Right lobe of liver (tissue), 6 donors: ENCODE measurements at regions not wholly inside any gene's neighbourhood (a gene's known extent, or its start where the extent isn't known, plus 50 kb on each side); places are given as distances from the start of the nearest gene placed in this dataset.
"Not testable (repeated sequence)": the region's sequence is repeated elsewhere in the genome, so short reads cannot be mapped to it uniquely, and the experiment has no call there.

Experiments
- ATAC-seq, 4 donors: fragments of 200-7000 bp; cut with Tn5 transposase; one replicate each; pipeline ENCODE4 v1.9.1; 2020; ENCODE audit warnings: mild to moderate bottlenecking in 4 of 4, moderate library complexity in 4 of 4
- DNase-seq, 3 donors: peaks; one replicate each; pipeline ENCODE4 v3.0.0-alpha.2; 2020
- H3K27ac ChIP-seq, 3 donors: fragments of 200-600 bp; one replicate each; pipeline ENCODE4 v1.8.0; 2022
- H3K27me3 ChIP-seq, 2 donors: fragments of 200-600 bp; one replicate each; pipeline ENCODE4 v1.8.0; 2022
- H3K36me3 ChIP-seq, 4 donors: fragments of 200-600 bp; sonication (generic) in 1 of 4; one replicate each; pipeline versions ENCODE4 v1.5.1 to v1.8.0; 2017 to 2022; ENCODE audit warnings: control low read depth in 1 of 4
- H3K4me1 ChIP-seq, 4 donors: fragments of 200-600 bp; sonication (generic) in 1 of 4; one replicate each; pipeline versions ENCODE4 v1.5.1 to v1.8.0; 2017 to 2022; ENCODE audit warnings: control low read depth in 1 of 4
- H3K4me3 ChIP-seq, 3 donors: fragments of 200-600 bp; one replicate each; pipeline ENCODE4 v1.8.0; 2022
- H3K9me3 ChIP-seq, 4 donors: fragments of 200-600 bp; sonication (generic) in 1 of 4; one replicate each; pipeline versions ENCODE4 v1.5.1 to v1.8.0; 2017 to 2022; ENCODE audit warnings: control low read depth in 1 of 4
- POLR2A ChIP-seq: fragments of 450-650 bp; IDR thresholded peaks from one replicate; pipeline ENCODE4 v1.6.1; 2017; ENCODE audit warnings: antibody characterized with exemption, mild to moderate bottlenecking
- WGBS: methylation state at CpG from one replicate; pipeline ENCODE4 v1.1.6; 2018; ENCODE audit warnings: low coverage, low lambda C conversion rate; ENCODE audit not compliant: insufficient coverage; ENCODE audit errors: missing lambda C conversion rate; 5-methylcytosine and 5-hydroxymethylcytosine counted together
- intact Hi-C, 2 donors: fragments of 100-400 bp; cut with DNase I; formaldehyde crosslinking; loops; one replicate each; pipeline versions ENCODE4 v1.11.2 to v1.14.1; 2022
- TF ChIP-seq, protein P1 (sequence below), 4 donors: fragments of 200-600 bp in 3 of 4; fragments of 450-650 bp in 1 of 4; IDR thresholded peaks; one replicate each; pipeline versions ENCODE4 v1.5.1 to v1.8.0; 2016 to 2022; ENCODE audit warnings: antibody characterized with exemption in 4 of 4, mild to moderate bottlenecking in 2 of 4
- donor health status: DM: no; HTN: yes; CAD: no.
- donor health status: DM: no; HTN: no; CAD: no.
- donor health status: DM: no; HTN: no; CAD: no.
- donor health status: DM: no; HTN: yes; CAD: no.
- donor health status: DM: no; HTN: yes; CAD: no.

DNA sequence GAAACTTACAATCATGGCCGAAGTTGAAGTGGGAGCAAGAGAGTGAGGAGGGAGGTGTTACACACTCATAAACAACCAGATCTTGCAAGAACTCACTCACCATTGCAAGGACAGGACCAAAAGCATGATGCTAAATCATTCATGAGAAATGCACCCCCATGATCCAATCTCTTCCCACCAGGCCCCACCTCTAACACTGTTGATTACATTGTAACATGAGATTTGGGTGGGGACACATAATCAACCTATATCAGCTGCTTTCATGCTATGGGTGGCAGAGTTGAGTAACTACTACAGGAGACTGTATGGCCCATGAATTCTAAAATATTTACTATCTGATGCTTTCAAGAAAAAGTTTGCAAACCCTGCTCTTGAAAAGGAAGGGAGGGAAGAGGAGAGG is 155.1 kb downstream of the DEFB131A start:
- TF ChIP-seq POLR2A = no peak
- TF ChIP-seq, protein P1, sequence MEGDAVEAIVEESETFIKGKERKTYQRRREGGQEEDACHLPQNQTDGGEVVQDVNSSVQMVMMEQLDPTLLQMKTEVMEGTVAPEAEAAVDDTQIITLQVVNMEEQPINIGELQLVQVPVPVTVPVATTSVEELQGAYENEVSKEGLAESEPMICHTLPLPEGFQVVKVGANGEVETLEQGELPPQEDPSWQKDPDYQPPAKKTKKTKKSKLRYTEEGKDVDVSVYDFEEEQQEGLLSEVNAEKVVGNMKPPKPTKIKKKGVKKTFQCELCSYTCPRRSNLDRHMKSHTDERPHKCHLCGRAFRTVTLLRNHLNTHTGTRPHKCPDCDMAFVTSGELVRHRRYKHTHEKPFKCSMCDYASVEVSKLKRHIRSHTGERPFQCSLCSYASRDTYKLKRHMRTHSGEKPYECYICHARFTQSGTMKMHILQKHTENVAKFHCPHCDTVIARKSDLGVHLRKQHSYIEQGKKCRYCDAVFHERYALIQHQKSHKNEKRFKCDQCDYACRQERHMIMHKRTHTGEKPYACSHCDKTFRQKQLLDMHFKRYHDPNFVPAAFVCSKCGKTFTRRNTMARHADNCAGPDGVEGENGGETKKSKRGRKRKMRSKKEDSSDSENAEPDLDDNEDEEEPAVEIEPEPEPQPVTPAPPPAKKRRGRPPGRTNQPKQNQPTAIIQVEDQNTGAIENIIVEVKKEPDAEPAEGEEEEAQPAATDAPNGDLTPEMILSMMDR (IDR thresholded peaks at IDR 0.05) = no peak
- H3K4me1 ChIP-seq = no peaks in the 10 kb centered on the region
- no peaks in the 10 kb centered on the region for H3K9me3 ChIP-seq
- intact Hi-C loops = no loop called here
- no peak for ATAC-seq
- H3K36me3 ChIP-seq = no peaks in the 10 kb centered on the region
- no peak for DNase-seq
- H3K4me3 ChIP-seq = no peak overlapping the region
- WGBS = 60% methylated on average over 1 of the region's 1 CpG
- no peak overlapping the region for H3K27ac ChIP-seq
- H3K27me3 ChIP-seq = no peaks in the 10 kb centered on the region

- ATAC-seq (no peak), DNase-seq (no peak)
- intact Hi-C loops = no loop called here
- no peak for TF ChIP-seq POLR2A
- TF ChIP-seq, protein P1 (IDR thresholded peaks at IDR 0.05) = no peak
- H3K4me3 ChIP-seq = no peak overlapping the region
- no peak overlapping the region for H3K27ac ChIP-seq
- H3K27me3 ChIP-seq = no peaks in the 10 kb centered on the region
- WGBS = 71% methylated on average over 7 of the region's 19 CpGs
- no peaks in the 10 kb centered on the region for H3K36me3 ChIP-seq
- no peaks in the 10 kb centered on the region for H3K9me3 ChIP-seq
- H3K4me1 ChIP-seq = no peaks in the 10 kb centered on the region
These were observed 156.0 kb downstream of the DEFB131A start for GRCh38 chr4:9600246-9600645.

GRCh38 chr4:9602389-9602914 is 158.2 kb downstream of the DEFB131A start:
- Histone ChIP-seq H3K27me3 (no peaks in the 10 kb centered on the region), H3K4me3 (no peak overlapping the region), H3K36me3 (no peaks in the 10 kb centered on the region), H3K9me3 (no peaks in the 10 kb centered on the region), H3K4me1 (no peaks in the 10 kb centered on the region), H3K27ac (no peak overlapping the region)
- WGBS = 83% methylated on average over 16 of the region's 18 CpGs
- ATAC-seq = no peak
- no peak for DNase-seq
- intact Hi-C loops = no loop called here
- no peak for TF ChIP-seq POLR2A
- TF ChIP-seq, protein P1 (IDR thresholded peaks at IDR 0.05) = no peak

DNA sequence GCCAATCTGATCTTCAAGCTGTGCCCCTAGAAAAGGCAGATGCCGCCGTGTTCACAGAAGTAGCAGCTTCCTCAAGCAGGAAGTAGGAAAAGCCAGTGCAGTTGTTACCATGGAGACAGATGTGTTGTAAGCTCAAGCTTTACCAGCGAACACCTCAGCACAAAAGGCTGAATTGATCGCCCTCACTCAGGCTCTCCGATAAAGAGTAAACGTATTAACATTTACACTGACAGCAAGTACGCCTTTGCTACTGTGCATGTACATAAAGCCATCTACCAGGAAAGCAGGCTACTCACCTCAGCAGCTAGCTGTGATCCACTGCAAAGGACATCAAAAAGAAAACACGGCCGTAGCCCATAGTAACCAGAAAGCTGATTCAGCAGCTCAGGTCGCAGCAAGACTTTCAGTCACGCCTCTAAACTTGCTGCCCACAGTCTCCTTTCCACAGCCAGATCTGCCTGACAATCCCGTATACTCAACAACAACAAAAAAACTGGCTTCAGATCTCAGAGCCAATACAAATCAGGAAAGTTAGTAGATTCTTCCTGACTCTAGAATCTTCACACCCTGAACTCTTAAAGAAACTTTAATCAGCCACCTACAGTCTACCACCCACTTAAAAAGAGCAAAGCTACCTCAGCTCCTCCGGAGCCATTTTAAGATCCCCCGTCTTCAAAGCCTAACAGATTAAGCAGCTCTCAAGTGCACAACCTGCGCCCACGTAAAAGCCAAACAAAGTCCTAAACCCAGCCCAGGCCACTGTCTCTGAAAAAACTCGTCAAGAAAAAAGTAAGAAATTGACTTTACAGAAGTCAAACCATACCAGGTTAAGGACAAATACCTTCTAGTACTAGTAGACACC is 160.0 kb downstream of the DEFB131A start:
- ATAC-seq, DNase-seq, H3K4me3 ChIP-seq, H3K27me3 ChIP-seq, H3K27ac ChIP-seq, H3K4me1 ChIP-seq, H3K9me3 ChIP-seq, H3K36me3 ChIP-seq, intact Hi-C loops: not testable (repeated sequence)
- WGBS = 6% methylated on average over 9 of the region's 17 CpGs

- intact Hi-C loops, H3K27me3 ChIP-seq, DNase-seq, H3K4me1 ChIP-seq, H3K36me3 ChIP-seq, H3K27ac ChIP-seq, H3K4me3 ChIP-seq, ATAC-seq, H3K9me3 ChIP-seq: not testable (repeated sequence)
- WGBS = 50% methylated on average over 4 of the region's 5 CpGs
These were observed 160.6 kb downstream of the DEFB131A start for GRCh38 chr4:9604893-9605190.
